ENCODE measurements at regions not wholly inside any gene's neighbourhood (a gene's known extent, or its start where the extent isn't known, plus 50 kb on each side); places are given as distances from the start of the nearest gene placed in this dataset.

GRCh38 chr1:38275960-38276359 is 229.4 kb upstream of the POU3F1 start:
- DNase-seq: no peak

GRCh38 chr1:38274974-38275373 is 228.4 kb upstream of the POU3F1 start:
- DNase-seq: no peak

GRCh38 chr1:38273196-38273804 is 226.7 kb upstream of the POU3F1 start:
- no peak for DNase-seq

- DNase-seq: no peak
Observed at GRCh38 chr1:38272515-38272914, 225.9 kb upstream of the POU3F1 start.

- no peak for DNase-seq
Observed at GRCh38 chr1:38270849-38271633, 224.4 kb upstream of the POU3F1 start.

- DNase-seq: no peak
Observed at GRCh38 chr1:38269923-38270848, 223.6 kb upstream of the POU3F1 start.

- no peak for DNase-seq
Observed at GRCh38 chr1:38268226-38268625, 221.6 kb upstream of the POU3F1 start.

- DNase-seq: no peak
Observed at GRCh38 chr1:38267037-38268036, 220.7 kb upstream of the POU3F1 start.

- no peak for DNase-seq
Observed at GRCh38 chr1:38266197-38266520, 219.6 kb upstream of the POU3F1 start.

GRCh38 chr1:38265293-38266196 is 219.0 kb upstream of the POU3F1 start:
- DNase-seq: no peak

- DNase-seq: no peak
Observed at GRCh38 chr1:38263438-38263837, 216.8 kb upstream of the POU3F1 start.

GRCh38 chr1:38261574-38261973 is 215.0 kb upstream of the POU3F1 start:
- DNase-seq: no peak

GRCh38 chr1:38258085-38258627 is 211.6 kb upstream of the POU3F1 start:
- no peak for DNase-seq

GRCh38 chr1:38257374-38257773 is 210.8 kb upstream of the POU3F1 start:
- no peak for DNase-seq

- DNase-seq: no peak
Observed at GRCh38 chr1:38256072-38256471, 209.5 kb upstream of the POU3F1 start.

GRCh38 chr1:38253314-38253713 is 206.7 kb upstream of the POU3F1 start:
- no peak for DNase-seq

- no peak for DNase-seq
Observed at GRCh38 chr1:38250356-38250755, 203.8 kb upstream of the POU3F1 start.

GRCh38 chr1:38249001-38249400 is 202.4 kb upstream of the POU3F1 start:
- no peak for DNase-seq

- no peak for DNase-seq
Observed at GRCh38 chr1:38246955-38247952, 200.7 kb upstream of the POU3F1 start.
